DND-41 (cell line): ENCODE measurements at regions not wholly inside any gene's neighbourhood (a gene's known extent, or its start where the extent isn't known, plus 50 kb on each side); places are given as distances from the start of the nearest gene placed in this dataset.

ENCODE experiments used
- ATAC-seq: fragments of 200-7000 bp; cut with Tn5 transposase; 3 replicates; pipeline ENCODE4 v1.9.1; 2021; ENCODE audit warnings: low read depth; ENCODE audit not compliant: insufficient read depth
- DNase-seq: peaks from one replicate; pipeline ENCODE4 v3.0.0-alpha.2; 2020
- H2AFZ ChIP-seq: 2 replicates; pipeline ENCODE4 v1.6.0; 2012; ENCODE audit warnings: low read depth, low read length
- H3K27ac ChIP-seq: 2 replicates; pipeline ENCODE4 v1.5.1; 2012; ENCODE audit warnings: low read length, inconsistent platforms
- H3K27me3 ChIP-seq: fragments of 200-600 bp; sonication (generic); 2 replicates; pipeline ENCODE4 v1.6.0; 2012; ENCODE audit warnings: low read length, mild to moderate bottlenecking, inconsistent platforms; ENCODE audit not compliant: insufficient read depth, poor library complexity
- H3K36me3 ChIP-seq: 2 replicates; pipeline ENCODE4 v1.5.1; 2012; ENCODE audit warnings: low read length, inconsistent platforms; ENCODE audit not compliant: insufficient read depth
- H3K4me1 ChIP-seq: 2 replicates; pipeline ENCODE4 v1.5.1; 2012; ENCODE audit warnings: mild to moderate bottlenecking, low read length; ENCODE audit not compliant: insufficient read depth
- H3K4me2 ChIP-seq: 2 replicates; pipeline ENCODE4 v1.6.0; 2012; ENCODE audit warnings: mild to moderate bottlenecking, moderate library complexity, low read length, inconsistent platforms; ENCODE audit not compliant: insufficient read depth
- H3K4me3 ChIP-seq, 2 experiments: fragments of 200-600 bp in 1 of 2; shearing (Covaris generic) in 1 of 2; 2 replicates each; pipeline ENCODE4 v1.5.1; 2012 to 2016; ENCODE audit warnings: inconsistent platforms in 2 of 2, low read length in 2 of 2, mild to moderate bottlenecking in 2 of 2, low read depth in 1 of 2, moderate library complexity in 1 of 2
- H3K79me2 ChIP-seq: 2 replicates; pipeline ENCODE4 v1.6.0; 2012; ENCODE audit warnings: low read length, inconsistent platforms; ENCODE audit not compliant: insufficient read depth
- H3K9ac ChIP-seq: 2 replicates; pipeline ENCODE4 v1.6.0; 2012; ENCODE audit warnings: low read depth, mild to moderate bottlenecking, inconsistent platforms, low read length, moderate library complexity
- H3K9me3 ChIP-seq: 2 replicates; pipeline ENCODE4 v1.5.1; 2012; ENCODE audit warnings: low read length, moderate library complexity, mild to moderate bottlenecking, inconsistent platforms; ENCODE audit not compliant: insufficient read depth, severe bottlenecking
- H4K20me1 ChIP-seq: 2 replicates; pipeline ENCODE4 v1.6.0; 2012; ENCODE audit warnings: low read length; ENCODE audit not compliant: insufficient read depth
- EZH2 ChIP-seq: IDR thresholded peaks from 3 replicates; pipeline ENCODE4 v1.6.1; 2012; ENCODE audit warnings: borderline replicate concordance, low read depth, mild to moderate bottlenecking, moderate library complexity, low read length, inconsistent platforms; ENCODE audit not compliant: severe bottlenecking
- TF ChIP-seq, protein P1 (sequence below): IDR thresholded peaks from 2 replicates; pipeline ENCODE4 v1.5.1; 2012; ENCODE audit warnings: borderline replicate concordance, low read length, moderate library complexity, mild to moderate bottlenecking; ENCODE audit not compliant: poor library complexity, severe bottlenecking; ENCODE audit errors: extremely low read depth

DNA sequence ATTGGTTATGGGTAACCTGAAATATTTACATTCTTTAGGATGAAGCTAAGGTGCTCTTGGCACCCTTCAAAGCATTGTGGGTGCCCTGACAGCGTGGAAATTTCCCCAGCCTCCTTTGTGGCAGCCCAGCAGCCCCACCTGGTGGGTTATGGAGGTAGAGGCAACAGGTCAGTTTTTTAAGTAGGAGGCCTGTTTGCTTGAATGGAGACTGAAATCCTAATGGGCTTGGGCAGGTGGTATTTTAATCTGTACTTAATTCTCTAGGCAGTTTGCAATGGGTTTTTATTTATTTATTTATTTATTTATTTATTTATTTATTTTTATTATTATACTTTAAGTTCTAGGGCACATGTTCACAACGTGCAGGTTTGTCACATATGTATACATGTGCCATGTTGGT is 139.4 kb downstream of the EPC1 start:
- Histone ChIP-seq H2AFZ (no peak overlapping the region), H3K4me3 (no peak overlapping the region), H3K27ac (no peak overlapping the region), H4K20me1 (no peaks in the 10 kb centered on the region), H3K4me1 (no peaks in the 10 kb centered on the region), H3K4me2 (no peak overlapping the region), H3K9me3 (no peaks in the 10 kb centered on the region), H3K36me3 (no peaks in the 10 kb centered on the region), H3K9ac (no peak overlapping the region), H3K27me3 (no peaks in the 10 kb centered on the region), H3K79me2 (no peaks in the 10 kb centered on the region)
- ATAC-seq (peak; percentile 67), DNase-seq (peak; percentile 44)
- TF ChIP-seq EZH2: no peak
- TF ChIP-seq, protein P1, sequence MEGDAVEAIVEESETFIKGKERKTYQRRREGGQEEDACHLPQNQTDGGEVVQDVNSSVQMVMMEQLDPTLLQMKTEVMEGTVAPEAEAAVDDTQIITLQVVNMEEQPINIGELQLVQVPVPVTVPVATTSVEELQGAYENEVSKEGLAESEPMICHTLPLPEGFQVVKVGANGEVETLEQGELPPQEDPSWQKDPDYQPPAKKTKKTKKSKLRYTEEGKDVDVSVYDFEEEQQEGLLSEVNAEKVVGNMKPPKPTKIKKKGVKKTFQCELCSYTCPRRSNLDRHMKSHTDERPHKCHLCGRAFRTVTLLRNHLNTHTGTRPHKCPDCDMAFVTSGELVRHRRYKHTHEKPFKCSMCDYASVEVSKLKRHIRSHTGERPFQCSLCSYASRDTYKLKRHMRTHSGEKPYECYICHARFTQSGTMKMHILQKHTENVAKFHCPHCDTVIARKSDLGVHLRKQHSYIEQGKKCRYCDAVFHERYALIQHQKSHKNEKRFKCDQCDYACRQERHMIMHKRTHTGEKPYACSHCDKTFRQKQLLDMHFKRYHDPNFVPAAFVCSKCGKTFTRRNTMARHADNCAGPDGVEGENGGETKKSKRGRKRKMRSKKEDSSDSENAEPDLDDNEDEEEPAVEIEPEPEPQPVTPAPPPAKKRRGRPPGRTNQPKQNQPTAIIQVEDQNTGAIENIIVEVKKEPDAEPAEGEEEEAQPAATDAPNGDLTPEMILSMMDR: peak; percentile 64

DNA sequence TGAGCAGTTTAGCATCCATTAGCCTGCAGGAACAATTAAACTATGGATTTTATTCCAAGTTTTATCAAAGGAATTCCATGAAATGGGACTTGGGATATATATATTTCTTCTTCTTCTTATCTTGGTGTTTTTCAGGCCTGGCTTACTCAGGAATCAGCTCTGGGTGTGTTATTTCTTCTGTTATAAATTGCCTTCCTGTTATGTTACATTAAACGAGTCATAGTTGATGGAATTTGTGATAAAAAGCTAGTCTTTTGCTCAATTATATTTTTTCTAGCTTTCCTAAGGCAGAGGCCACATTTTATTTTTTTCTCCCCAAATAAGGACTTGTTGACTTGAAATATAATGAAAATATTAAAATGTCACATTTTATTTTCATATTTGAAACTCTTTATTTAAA is 141.3 kb downstream of the EPC1 start:
- H3K36me3 ChIP-seq: no peaks in the 10 kb centered on the region
- H4K20me1 ChIP-seq: no peaks in the 10 kb centered on the region
- no peak overlapping the region for H3K4me3 ChIP-seq
- H3K4me1 ChIP-seq: no peaks in the 10 kb centered on the region
- ATAC-seq (no peak), DNase-seq (no peak)
- no peaks in the 10 kb centered on the region for H3K27me3 ChIP-seq
- no peak overlapping the region for H3K27ac ChIP-seq
- H3K4me2 ChIP-seq: no peak overlapping the region
- no peak overlapping the region for H2AFZ ChIP-seq
- H3K79me2 ChIP-seq: no peaks in the 10 kb centered on the region
- no peaks in the 10 kb centered on the region for H3K9me3 ChIP-seq
- H3K9ac ChIP-seq: no peak overlapping the region
- TF ChIP-seq, protein P1: no peak
- no peak for TF ChIP-seq EZH2

DNA sequence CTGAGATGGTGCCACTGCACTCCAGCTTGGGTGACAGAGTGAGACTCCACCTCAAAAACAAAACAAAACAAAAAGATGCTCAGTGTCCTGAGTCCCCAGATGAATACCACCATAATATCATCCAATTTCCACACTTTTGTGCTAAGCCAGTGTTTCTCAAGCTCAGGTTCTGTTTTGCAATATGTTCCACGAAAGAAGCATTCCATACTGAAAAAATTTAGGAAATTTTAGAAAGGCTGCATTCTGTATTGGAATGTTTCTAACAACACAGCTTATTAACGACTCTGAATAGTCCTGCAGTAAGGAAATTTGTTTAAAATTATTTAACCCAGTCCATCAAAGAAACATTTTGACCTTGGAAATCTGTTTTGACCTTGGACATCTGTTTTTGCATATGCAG is 142.4 kb downstream of the EPC1 start:
- Histone ChIP-seq H3K27me3 (no peaks in the 10 kb centered on the region), H3K4me2 (no peak overlapping the region), H3K27ac (no peak overlapping the region), H3K9ac (no peak overlapping the region), H3K36me3 (no peaks in the 10 kb centered on the region), H3K4me3 (no peak overlapping the region), H3K9me3 (no peaks in the 10 kb centered on the region), H4K20me1 (no peaks in the 10 kb centered on the region), H3K79me2 (no peaks in the 10 kb centered on the region), H2AFZ (no peak overlapping the region), H3K4me1 (no peaks in the 10 kb centered on the region)
- ATAC-seq (no peak), DNase-seq (no peak)
- TF ChIP-seq EZH2: no peak
- TF ChIP-seq, protein P1: no peak

DNA sequence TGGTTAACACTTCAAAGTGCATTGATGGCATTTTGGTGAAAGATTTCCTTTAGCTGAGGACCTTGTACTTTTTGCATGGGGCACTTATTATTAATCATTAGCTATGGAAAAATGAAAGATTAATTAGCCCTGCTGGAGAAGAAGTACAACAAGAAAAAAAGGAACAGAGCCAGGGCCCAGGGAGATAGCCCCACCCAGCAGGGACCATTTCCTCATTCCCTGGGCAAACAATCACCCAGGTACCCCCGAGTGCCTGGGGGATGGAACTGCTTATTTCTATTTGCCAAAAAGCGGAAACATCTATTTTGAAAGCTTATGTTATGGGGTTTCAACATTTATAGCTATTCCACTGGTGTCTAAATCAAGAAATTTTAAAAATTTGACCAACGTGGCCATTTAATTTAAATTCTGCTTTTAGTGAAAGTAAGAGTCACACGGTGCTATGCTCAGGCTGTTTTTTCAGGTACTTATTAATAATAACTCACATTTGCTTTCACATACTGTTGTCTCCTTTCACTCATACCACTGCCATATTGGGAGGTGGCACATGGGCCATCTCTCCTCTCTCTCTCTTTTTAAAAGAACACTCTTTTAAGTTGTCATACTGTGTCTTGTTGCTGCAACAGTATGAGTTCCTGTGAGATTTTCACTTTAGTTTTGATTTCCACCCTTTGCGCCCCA is 143.6 kb upstream of the KIF5B start:
- no peaks in the 10 kb centered on the region for H3K27me3 ChIP-seq
- H3K9ac ChIP-seq: no peak overlapping the region
- TF ChIP-seq, protein P1: no peak
- TF ChIP-seq EZH2: no peak
- no peak overlapping the region for H3K4me3 ChIP-seq
- no peaks in the 10 kb centered on the region for H3K79me2 ChIP-seq
- H3K27ac ChIP-seq: no peak overlapping the region
- H3K9me3 ChIP-seq: no peaks in the 10 kb centered on the region
- H3K36me3 ChIP-seq: no peaks in the 10 kb centered on the region
- ATAC-seq (no peak), DNase-seq (no peak)
- no peaks in the 10 kb centered on the region for H4K20me1 ChIP-seq
- H3K4me2 ChIP-seq: no peak overlapping the region
- no peak overlapping the region for H2AFZ ChIP-seq
- no peaks in the 10 kb centered on the region for H3K4me1 ChIP-seq
